Testis (tissue), 2 donors: ENCODE measurements at regions not wholly inside any gene's neighbourhood (a gene's known extent, or its start where the extent isn't known, plus 50 kb on each side); places are given as distances from the start of the nearest gene placed in this dataset.

Experiments
- CTCF ChIP-seq, 3 experiments: fragments of 450-650 bp in 2 of 3; fragments of 200-600 bp in 1 of 3; sonication (generic) in 1 of 3; IDR thresholded peaks; one replicate each; pipeline ENCODE4 v1.5.1; 2016 to 2019; ENCODE audit warnings: antibody characterized with exemption in 3 of 3, mild to moderate bottlenecking in 2 of 3, moderate library complexity in 1 of 3
- POLR2A ChIP-seq: fragments of 450-650 bp; IDR thresholded peaks from one replicate; pipeline ENCODE4 v1.6.1; 2017; ENCODE audit warnings: antibody characterized with exemption, mild to moderate bottlenecking, moderate library complexity

GRCh38 chr16:50853329-50853728 lies 111.4 kb downstream of the CYLD start:
- TF ChIP-seq CTCF (IDR thresholded peaks at IDR 0.05) (no peak), POLR2A (no peak)
